DMS 273 treated with DMSO at 0.1 percent for 48 hours (cell line): ENCODE measurements at regions not wholly inside any gene's neighbourhood (a gene's known extent, or its start where the extent isn't known, plus 50 kb on each side); places are given as distances from the start of the nearest gene placed in this dataset.

Experiments used
- DNase-seq: peaks from one replicate; lab custom pipeline; 2025; lab: John Stamatoyannopoulos, UW

- no peak for DNase-seq
Measured at GRCh38 chr20:40806929-40807820, 118.1 kb upstream of the MAFB start.

- DNase-seq: no peak
Measured at GRCh38 chr20:40807821-40808170, 118.8 kb upstream of the MAFB start.

GRCh38 chr20:40808936-40809335 lies 119.9 kb upstream of the MAFB start:
- DNase-seq: no peak

GRCh38 chr20:40809361-40809760 lies 120.3 kb upstream of the MAFB start:
- DNase-seq: no peak

GRCh38 chr20:40810332-40811000 lies 121.4 kb upstream of the MAFB start:
- no peak for DNase-seq

- DNase-seq: no peak
Measured at GRCh38 chr20:40811004-40811403, 122.0 kb upstream of the MAFB start.

- DNase-seq: no peak
Measured at GRCh38 chr20:40811660-40812414, 122.8 kb upstream of the MAFB start.

- DNase-seq: no peak
Measured at GRCh38 chr20:40812415-40812925, 123.4 kb upstream of the MAFB start.

- DNase-seq: no peak
Measured at GRCh38 chr20:40813029-40813431, 124.0 kb upstream of the MAFB start.

- DNase-seq: no peak
Measured at GRCh38 chr20:40813708-40814630, 124.9 kb upstream of the MAFB start.

GRCh38 chr20:40814631-40814960 lies 125.6 kb upstream of the MAFB start:
- no peak for DNase-seq

- DNase-seq: no peak
Measured at GRCh38 chr20:40815156-40816038, 126.4 kb upstream of the MAFB start.

GRCh38 chr20:40816039-40816352 lies 127.0 kb upstream of the MAFB start:
- DNase-seq: no peak

- no peak for DNase-seq
Measured at GRCh38 chr20:40821429-40821828, 132.4 kb upstream of the MAFB start.

- DNase-seq: no peak
Measured at GRCh38 chr20:40826699-40827098, 137.7 kb upstream of the MAFB start.

GRCh38 chr20:40835321-40835720 lies 146.3 kb upstream of the MAFB start:
- no peak for DNase-seq

- no peak for DNase-seq
Measured at GRCh38 chr20:40838509-40838908, 149.5 kb upstream of the MAFB start.

- peak; percentile 44 for DNase-seq
Measured at GRCh38 chr20:40843251-40843650, 154.2 kb upstream of the MAFB start.

- no peak for DNase-seq
Measured at GRCh38 chr20:40844332-40844731, 155.3 kb upstream of the MAFB start.

- DNase-seq: no peak
Measured at GRCh38 chr20:40848096-40848495, 159.1 kb upstream of the MAFB start.

- no peak for DNase-seq
Measured at GRCh38 chr20:40848526-40848925, 159.5 kb upstream of the MAFB start.
